ENCODE measurements at regions not wholly inside any gene's neighbourhood (a gene's known extent, or its start where the extent isn't known, plus 50 kb on each side); places are given as distances from the start of the nearest gene placed in this dataset.

DNA sequence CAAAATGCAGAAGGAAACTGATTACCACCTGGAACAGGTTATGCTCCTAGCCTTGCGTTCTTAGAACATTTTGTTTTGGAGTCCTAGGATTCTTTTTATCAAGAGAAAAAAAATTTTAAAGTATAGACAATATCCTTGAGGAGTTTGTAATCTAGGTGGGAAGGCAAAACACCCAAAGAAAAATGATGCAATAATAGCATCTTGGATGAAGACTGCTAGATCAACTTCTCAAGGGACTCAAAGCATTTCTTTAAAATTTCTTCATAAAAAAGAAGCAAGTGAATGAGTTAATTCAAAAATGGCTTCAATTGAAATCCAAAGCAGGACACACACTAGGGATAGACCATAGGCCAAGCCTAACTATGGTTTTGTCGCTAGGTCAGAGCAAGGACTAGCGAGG lies 515.8 kb upstream of the ZFHX3 start:
- Histone ChIP-seq H3K36me3 (ENCODE audit: insufficient read depth) (no peaks in the 10 kb centered on the region), H3F3A (replicated peaks; ENCODE audit: low read depth) (no peaks in the 10 kb centered on the region), H2AFZ (no peak overlapping the region), H3K4me2 (no peak overlapping the region), H3K79me2 (replicated peaks; ENCODE audit: insufficient read depth) (no peaks in the 10 kb centered on the region), H3K9me2 (ENCODE audit: insufficient read depth) (0 out of 2 replicates have a peak, but pooled peaks cover 5% of the 10 kb centered on the region), H3K4me3 (no peak overlapping the region), H4K20me1 (replicated peaks; ENCODE audit: insufficient read depth) (no peaks in the 10 kb centered on the region), H3K27me3 (ENCODE audit: insufficient read depth) (no peaks in the 10 kb centered on the region), H3K4me1 (ENCODE audit: insufficient read depth) (peaks cover 10% of the 10 kb centered on the region), H3K27ac (ENCODE audit: low read depth) (no peak overlapping the region)
- Mint-ChIP-seq H3K27me3 (ENCODE audit: insufficient read depth, low read depth, poor library complexity) (no peaks in the 10 kb centered on the region), H3K36me3 (ENCODE audit: low read depth) (no peaks in the 10 kb centered on the region), H3K4me3 (no peak overlapping the region), H3K4me1 (peaks cover 11% of the 10 kb centered on the region), H3K9me3 (no peaks in the 10 kb centered on the region; the same call in 2 of the 3 replicates), H3K27ac (no peak overlapping the region)
- DNase-seq (ENCODE audit: low spot score) (no peak), ATAC-seq (no peak)
- no peak for TF ChIP-seq ZNF331 (CRISPR knock-in tag; IDR thresholded peaks at IDR 0.05; ENCODE audit: low read depth)

DNA sequence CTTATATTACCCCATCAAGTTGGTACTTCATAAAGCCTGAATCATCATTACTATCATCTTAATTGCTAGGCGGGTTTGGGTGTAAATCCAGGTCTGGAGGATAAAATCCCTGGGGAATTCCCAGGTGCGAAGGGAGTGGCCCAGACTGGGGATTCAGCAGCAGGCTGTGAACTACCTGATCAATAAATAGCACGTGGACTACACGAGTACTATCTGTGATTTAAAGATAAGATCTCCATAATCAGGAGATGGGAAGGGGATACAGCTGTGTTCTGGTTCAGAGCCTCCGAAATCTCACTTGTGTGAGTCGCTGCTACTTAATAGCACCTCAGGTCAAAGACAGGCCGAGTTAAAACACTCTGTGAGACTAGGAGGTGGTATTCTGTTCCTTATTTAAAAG lies 512.6 kb upstream of the ZFHX3 start:
- Histone ChIP-seq H3F3A (replicated peaks; ENCODE audit: low read depth) (no peaks in the 10 kb centered on the region), H3K36me3 (ENCODE audit: insufficient read depth) (no peaks in the 10 kb centered on the region), H4K20me1 (replicated peaks; ENCODE audit: insufficient read depth) (no peaks in the 10 kb centered on the region), H3K4me1 (ENCODE audit: insufficient read depth) (peaks cover 4% of the 10 kb centered on the region), H3K4me3 (no peak overlapping the region), H3K27ac (ENCODE audit: low read depth) (no peak overlapping the region), H3K4me2 (no peak overlapping the region), H2AFZ (peak overlapping the region; percentile 94), H3K79me2 (replicated peaks; ENCODE audit: insufficient read depth) (no peaks in the 10 kb centered on the region), H3K9me2 (ENCODE audit: insufficient read depth) (peaks cover 4% of the 10 kb centered on the region; the same call in 1 of the 2 replicates), H3K27me3 (ENCODE audit: insufficient read depth) (no peaks in the 10 kb centered on the region)
- TF ChIP-seq CREB1 (CRISPR knock-in tag; IDR thresholded peaks at IDR 0.05; ENCODE audit: low read depth) (no peak), NANOG (IDR thresholded peaks at IDR 0.05; ENCODE audit: borderline replicate concordance) (no peak), POLR2AphosphoS5 (IDR thresholded peaks at IDR 0.05; ENCODE audit: low read depth) (no peak), EZH2 (IDR thresholded peaks at IDR 0.05; ENCODE audit: low read depth, unreplicated experiment) (no peak), EZH2phosphoT487 (IDR thresholded peaks at IDR 0.05; ENCODE audit: unreplicated experiment) (no peak)
- TF ChIP-seq, protein P1, sequence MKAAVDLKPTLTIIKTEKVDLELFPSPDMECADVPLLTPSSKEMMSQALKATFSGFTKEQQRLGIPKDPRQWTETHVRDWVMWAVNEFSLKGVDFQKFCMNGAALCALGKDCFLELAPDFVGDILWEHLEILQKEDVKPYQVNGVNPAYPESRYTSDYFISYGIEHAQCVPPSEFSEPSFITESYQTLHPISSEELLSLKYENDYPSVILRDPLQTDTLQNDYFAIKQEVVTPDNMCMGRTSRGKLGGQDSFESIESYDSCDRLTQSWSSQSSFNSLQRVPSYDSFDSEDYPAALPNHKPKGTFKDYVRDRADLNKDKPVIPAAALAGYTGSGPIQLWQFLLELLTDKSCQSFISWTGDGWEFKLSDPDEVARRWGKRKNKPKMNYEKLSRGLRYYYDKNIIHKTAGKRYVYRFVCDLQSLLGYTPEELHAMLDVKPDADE (IDR thresholded peaks at IDR 0.05): no peak
- TF ChIP-seq, protein P2, sequence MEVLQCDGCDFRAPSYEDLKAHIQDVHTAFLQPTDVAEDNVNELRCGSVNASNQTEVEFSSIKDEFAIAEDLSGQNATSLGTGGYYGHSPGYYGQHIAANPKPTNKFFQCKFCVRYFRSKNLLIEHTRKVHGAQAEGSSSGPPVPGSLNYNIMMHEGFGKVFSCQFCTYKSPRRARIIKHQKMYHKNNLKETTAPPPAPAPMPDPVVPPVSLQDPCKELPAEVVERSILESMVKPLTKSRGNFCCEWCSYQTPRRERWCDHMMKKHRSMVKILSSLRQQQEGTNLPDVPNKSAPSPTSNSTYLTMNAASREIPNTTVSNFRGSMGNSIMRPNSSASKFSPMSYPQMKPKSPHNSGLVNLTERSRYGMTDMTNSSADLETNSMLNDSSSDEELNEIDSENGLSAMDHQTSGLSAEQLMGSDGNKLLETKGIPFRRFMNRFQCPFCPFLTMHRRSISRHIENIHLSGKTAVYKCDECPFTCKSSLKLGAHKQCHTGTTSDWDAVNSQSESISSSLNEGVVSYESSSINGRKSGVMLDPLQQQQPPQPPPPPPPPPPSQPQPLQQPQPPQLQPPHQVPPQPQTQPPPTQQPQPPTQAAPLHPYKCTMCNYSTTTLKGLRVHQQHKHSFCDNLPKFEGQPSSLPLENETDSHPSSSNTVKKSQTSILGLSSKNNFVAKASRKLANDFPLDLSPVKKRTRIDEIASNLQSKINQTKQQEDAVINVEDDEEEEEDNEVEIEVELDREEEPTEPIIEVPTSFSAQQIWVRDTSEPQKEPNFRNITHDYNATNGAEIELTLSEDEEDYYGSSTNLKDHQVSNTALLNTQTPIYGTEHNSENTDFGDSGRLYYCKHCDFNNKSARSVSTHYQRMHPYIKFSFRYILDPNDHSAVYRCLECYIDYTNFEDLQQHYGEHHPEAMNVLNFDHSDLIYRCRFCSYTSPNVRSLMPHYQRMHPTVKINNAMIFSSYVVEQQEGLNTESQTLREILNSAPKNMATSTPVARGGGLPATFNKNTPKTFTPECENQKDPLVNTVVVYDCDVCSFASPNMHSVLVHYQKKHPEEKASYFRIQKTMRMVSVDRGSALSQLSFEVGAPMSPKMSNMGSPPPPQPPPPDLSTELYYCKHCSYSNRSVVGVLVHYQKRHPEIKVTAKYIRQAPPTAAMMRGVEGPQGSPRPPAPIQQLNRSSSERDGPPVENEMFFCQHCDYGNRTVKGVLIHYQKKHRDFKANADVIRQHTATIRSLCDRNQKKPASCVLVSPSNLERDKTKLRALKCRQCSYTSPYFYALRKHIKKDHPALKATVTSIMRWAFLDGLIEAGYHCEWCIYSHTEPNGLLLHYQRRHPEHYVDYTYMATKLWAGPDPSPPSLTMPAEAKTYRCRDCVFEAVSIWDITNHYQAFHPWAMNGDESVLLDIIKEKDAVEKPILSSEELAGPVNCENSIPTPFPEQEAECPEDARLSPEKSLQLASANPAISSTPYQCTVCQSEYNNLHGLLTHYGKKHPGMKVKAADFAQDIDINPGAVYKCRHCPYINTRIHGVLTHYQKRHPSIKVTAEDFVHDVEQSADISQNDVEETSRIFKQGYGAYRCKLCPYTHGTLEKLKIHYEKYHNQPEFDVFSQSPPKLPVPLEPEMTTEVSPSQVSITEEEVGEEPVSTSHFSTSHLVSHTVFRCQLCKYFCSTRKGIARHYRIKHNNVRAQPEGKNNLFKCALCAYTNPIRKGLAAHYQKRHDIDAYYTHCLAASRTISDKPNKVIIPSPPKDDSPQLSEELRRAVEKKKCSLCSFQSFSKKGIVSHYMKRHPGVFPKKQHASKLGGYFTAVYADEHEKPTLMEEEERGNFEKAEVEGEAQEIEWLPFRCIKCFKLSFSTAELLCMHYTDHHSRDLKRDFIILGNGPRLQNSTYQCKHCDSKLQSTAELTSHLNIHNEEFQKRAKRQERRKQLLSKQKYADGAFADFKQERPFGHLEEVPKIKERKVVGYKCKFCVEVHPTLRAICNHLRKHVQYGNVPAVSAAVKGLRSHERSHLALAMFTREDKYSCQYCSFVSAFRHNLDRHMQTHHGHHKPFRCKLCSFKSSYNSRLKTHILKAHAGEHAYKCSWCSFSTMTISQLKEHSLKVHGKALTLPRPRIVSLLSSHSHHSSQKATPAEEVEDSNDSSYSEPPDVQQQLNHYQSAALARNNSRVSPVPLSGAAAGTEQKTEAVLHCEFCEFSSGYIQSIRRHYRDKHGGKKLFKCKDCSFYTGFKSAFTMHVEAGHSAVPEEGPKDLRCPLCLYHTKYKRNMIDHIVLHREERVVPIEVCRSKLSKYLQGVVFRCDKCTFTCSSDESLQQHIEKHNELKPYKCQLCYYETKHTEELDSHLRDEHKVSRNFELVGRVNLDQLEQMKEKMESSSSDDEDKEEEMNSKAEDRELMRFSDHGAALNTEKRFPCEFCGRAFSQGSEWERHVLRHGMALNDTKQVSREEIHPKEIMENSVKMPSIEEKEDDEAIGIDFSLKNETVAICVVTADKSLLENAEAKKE (CRISPR knock-in tag; IDR thresholded peaks at IDR 0.05): no peak
- DNase-seq (ENCODE audit: low spot score) (no peak), ATAC-seq (no peak)
- no peaks in the 10 kb centered on the region for H3K9me3 Mint-ChIP-seq
- no peak overlapping the region for H3K27ac Mint-ChIP-seq
- H3K27me3 Mint-ChIP-seq (ENCODE audit: insufficient read depth, low read depth, poor library complexity): no peaks in the 10 kb centered on the region
- H3K4me3 Mint-ChIP-seq: no peak overlapping the region
- peaks cover 13% of the 10 kb centered on the region for H3K4me1 Mint-ChIP-seq
- H3K36me3 Mint-ChIP-seq (ENCODE audit: low read depth): no peaks in the 10 kb centered on the region; the same call in 2 of the 3 replicates
